ENCODE measurements at regions not wholly inside any gene's neighbourhood (a gene's known extent, or its start where the extent isn't known, plus 50 kb on each side); places are given as distances from the start of the nearest gene placed in this dataset.
A peak's percentile ranks its signal among the peaks of the same experiment; 100 is the strongest.

GRCh38 chr13:103762523-103762922 lies 696.3 kb upstream of the SLC10A2 start:
- H4K8ac ChIP-seq (ENCODE audit: extremely low read depth, insufficient read depth, low read length) = no peak overlapping the region
- no peaks in the 10 kb centered on the region for H4K20me1 ChIP-seq (replicated peaks in 1 of 2; ENCODE audit: control insufficient read depth in 1 of 2, insufficient read depth in 2 of 2, low read length in 2 of 2)
- CTCF ChIA-PET (ENCODE audit: partially characterized antibody) = interaction anchor here (0.6 to 1.5 kb wide), 4 partner anchors 10 to 522 kb away, joined by 3 to 9 read pairs (median 4); no protein-coding TSS in a partner anchor
- no peak overlapping the region for H3K18ac ChIP-seq (ENCODE audit: extremely low read depth, low read length)
- no peaks in the 10 kb centered on the region for H3K79me1 ChIP-seq (ENCODE audit: low read depth, low read length)
- no peak overlapping the region for H3K4me3 ChIP-seq (ENCODE audit: extremely low read depth in 1 of 4, insufficient read depth in 2 of 4, low read depth in 3 of 4, low read length in 4 of 4)
- no peak overlapping the region for H3K4ac ChIP-seq (replicated peaks; ENCODE audit: insufficient read length, low read depth, low read length)
- POLR2A ChIA-PET (ENCODE audit: partially characterized antibody) = no interaction called here
- no peak overlapping the region for H2AK5ac ChIP-seq (ENCODE audit: low read depth, low read length)
- no peak overlapping the region for H2BK12ac ChIP-seq (ENCODE audit: low read depth, low read length)
- WGBS, 2 experiments (ENCODE audit: extremely low coverage in 1 of 2, insufficient coverage in 1 of 2, insufficient read length in 1 of 2, insufficient replicate concordance in 2 of 2, low coverage in 1 of 2, low lambda C conversion rate in 2 of 2, missing lambda C conversion rate in 1 of 2) = 93% methylated on average over 3 of the region's 3 CpGs; no CpG with 5 or more reads in 1 of the 2 experiments
- H2BK20ac ChIP-seq (ENCODE audit: low read length) = no peak overlapping the region
- H3K14ac ChIP-seq (ENCODE audit: insufficient read length) = no peak overlapping the region
- no peak overlapping the region for H3K27ac ChIP-seq (ENCODE audit: low read depth, low read length)
- no peaks in the 10 kb centered on the region for H3K23me2 ChIP-seq (ENCODE audit: low read depth, low read length)
- no peak overlapping the region for H2BK5ac ChIP-seq (ENCODE audit: low read depth, low read length)
- no peaks in the 10 kb centered on the region for H3K4me1 ChIP-seq (replicated peaks in 1 of 4; ENCODE audit: control insufficient read depth in 3 of 4, insufficient read depth in 4 of 4, low read length in 3 of 4)
- H3K23ac ChIP-seq (ENCODE audit: insufficient read length) = no peak overlapping the region
- no peak overlapping the region for H3K4me2 ChIP-seq (ENCODE audit: insufficient read depth in 1 of 2, low read depth in 2 of 2, low read length in 2 of 2)
- H3K9ac ChIP-seq (replicated peaks in 1 of 4; ENCODE audit: extremely low read depth in 1 of 4, low read depth in 3 of 4, low read length in 3 of 4) = no peak overlapping the region
- DNase-seq (ENCODE audit: low read depth in 1 of 2, low spot score in 2 of 2) (no peak), FAIRE-seq (no peak)
- no peaks in the 10 kb centered on the region for H3K36me3 ChIP-seq (ENCODE audit: control insufficient read depth in 2 of 4, insufficient read depth in 4 of 4, low read length in 3 of 4)
- no peak overlapping the region for H3K56ac ChIP-seq (replicated peaks; ENCODE audit: insufficient read length, low read depth, low read length)
- no peak overlapping the region for H4K91ac ChIP-seq (replicated peaks; ENCODE audit: insufficient read length, low read length)
- no peak overlapping the region for H4K5ac ChIP-seq (ENCODE audit: insufficient read length, low read depth, low read length)
- no peak for TF ChIP-seq CHD2 (IDR thresholded peaks at IDR 0.05; ENCODE audit: low read length)
- TF ChIP-seq, protein P1, sequence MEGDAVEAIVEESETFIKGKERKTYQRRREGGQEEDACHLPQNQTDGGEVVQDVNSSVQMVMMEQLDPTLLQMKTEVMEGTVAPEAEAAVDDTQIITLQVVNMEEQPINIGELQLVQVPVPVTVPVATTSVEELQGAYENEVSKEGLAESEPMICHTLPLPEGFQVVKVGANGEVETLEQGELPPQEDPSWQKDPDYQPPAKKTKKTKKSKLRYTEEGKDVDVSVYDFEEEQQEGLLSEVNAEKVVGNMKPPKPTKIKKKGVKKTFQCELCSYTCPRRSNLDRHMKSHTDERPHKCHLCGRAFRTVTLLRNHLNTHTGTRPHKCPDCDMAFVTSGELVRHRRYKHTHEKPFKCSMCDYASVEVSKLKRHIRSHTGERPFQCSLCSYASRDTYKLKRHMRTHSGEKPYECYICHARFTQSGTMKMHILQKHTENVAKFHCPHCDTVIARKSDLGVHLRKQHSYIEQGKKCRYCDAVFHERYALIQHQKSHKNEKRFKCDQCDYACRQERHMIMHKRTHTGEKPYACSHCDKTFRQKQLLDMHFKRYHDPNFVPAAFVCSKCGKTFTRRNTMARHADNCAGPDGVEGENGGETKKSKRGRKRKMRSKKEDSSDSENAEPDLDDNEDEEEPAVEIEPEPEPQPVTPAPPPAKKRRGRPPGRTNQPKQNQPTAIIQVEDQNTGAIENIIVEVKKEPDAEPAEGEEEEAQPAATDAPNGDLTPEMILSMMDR (IDR thresholded peaks at IDR 0.05; ENCODE audit: control extremely low read depth in 1 of 3, insufficient read depth in 1 of 3, low read depth in 1 of 3, low read length in 3 of 3) = peak in 1 of 3 experiments; percentile 49; a peak in 1 of 4 replicates
- no peak overlapping the region for H2BK15ac ChIP-seq (ENCODE audit: low read length)
- no peaks in the 10 kb centered on the region for H3K79me2 ChIP-seq (ENCODE audit: control insufficient read depth in 1 of 2, insufficient read depth in 2 of 2, low read length in 2 of 2)
- no peaks in the 10 kb centered on the region for H3K27me3 ChIP-seq (replicated peaks in 1 of 4; ENCODE audit: control insufficient read depth in 3 of 4, extremely low read depth in 1 of 4, insufficient read depth in 3 of 4, low read length in 3 of 4)
- H3K9me3 ChIP-seq (ENCODE audit: insufficient read depth in 2 of 2, low read depth in 1 of 2, low read length in 1 of 2) = no peaks in the 10 kb centered on the region
- H2BK120ac ChIP-seq (replicated peaks; ENCODE audit: low read depth, low read length) = no peak overlapping the region
- H2AFZ ChIP-seq (ENCODE audit: low read length) = no peak overlapping the region
